Hepatocyte (in vitro differentiated cells): ENCODE measurements at regions not wholly inside any gene's neighbourhood (a gene's known extent, or its start where the extent isn't known, plus 50 kb on each side); places are given as distances from the start of the nearest gene placed in this dataset.

Source experiments
- DNase-seq: peaks from one replicate; pipeline ENCODE4 v3.0.0-alpha.2; 2016; ENCODE audit warnings: low spot score
- H2AFZ ChIP-seq: fragments of 200-600 bp; sonication (generic); 2 replicates; pipeline ENCODE4 v1.6.0; 2016; ENCODE audit warnings: antibody characterized with exemption, mild to moderate bottlenecking
- H3K27ac ChIP-seq: fragments of 200-600 bp; sonication (generic); 2 replicates; pipeline ENCODE4 v1.5.1; 2016; ENCODE audit warnings: mild to moderate bottlenecking
- H3K27me3 ChIP-seq: fragments of 200-600 bp; sonication (generic); 2 replicates; pipeline ENCODE4 v1.6.1; 2016
- H3K36me3 ChIP-seq: fragments of 200-600 bp; sonication (generic); replicated peaks from 2 replicates; pipeline ENCODE4 v1.5.1; 2016; ENCODE audit warnings: low read depth; ENCODE audit not compliant: insufficient read depth
- H3K4me1 ChIP-seq: fragments of 200-600 bp; sonication (generic); 2 replicates; pipeline ENCODE4 v1.5.1; 2016; ENCODE audit warnings: mild to moderate bottlenecking, moderate library complexity; ENCODE audit not compliant: insufficient read depth
- H3K4me2 ChIP-seq: fragments of 200-600 bp; sonication (generic); 2 replicates; pipeline ENCODE4 v1.6.0; 2016
- H3K4me3 ChIP-seq: fragments of 200-600 bp; sonication (generic); 2 replicates; pipeline ENCODE4 v1.5.1; 2016; ENCODE audit warnings: mild to moderate bottlenecking
- H3K79me2 ChIP-seq: fragments of 200-600 bp; sonication (generic); 2 replicates; pipeline ENCODE4 v1.6.0; 2017; ENCODE audit warnings: mild to moderate bottlenecking
- H3K9me2 ChIP-seq: fragments of 200-600 bp; sonication (generic); replicated peaks from 2 replicates; pipeline ENCODE4 v1.6.0; 2017; ENCODE audit warnings: mild to moderate bottlenecking; ENCODE audit not compliant: insufficient read depth
- H3K9me3 ChIP-seq: fragments of 200-600 bp; sonication (generic); 2 replicates; pipeline ENCODE4 v1.5.1; 2016; ENCODE audit warnings: low read depth, mild to moderate bottlenecking
- H4K20me1 ChIP-seq: fragments of 200-600 bp; sonication (generic); 2 replicates; pipeline ENCODE4 v1.6.0; 2016; ENCODE audit warnings: mild to moderate bottlenecking; ENCODE audit not compliant: insufficient read depth, poor library complexity, severe bottlenecking
- EZH2 ChIP-seq: fragments of 200-600 bp; sonication (generic); IDR thresholded peaks from 2 replicates; pipeline ENCODE4 v1.6.1; 2016; ENCODE audit warnings: antibody characterized with exemption, mild to moderate bottlenecking, borderline replicate concordance
- EZH2phosphoT487 ChIP-seq: fragments of 200-600 bp; sonication (generic); IDR thresholded peaks from one replicate; pipeline ENCODE4 v1.6.1; 2018; ENCODE audit warnings: antibody characterized with exemption, mild to moderate bottlenecking, low read depth, moderate library complexity; ENCODE audit not compliant: unreplicated experiment, severe bottlenecking
- WGBS: methylation state at CpG from one replicate; pipeline ENCODE4 v1.1.6; 2016; ENCODE audit warnings: low lambda C conversion rate; ENCODE audit errors: missing lambda C conversion rate; 5-methylcytosine and 5-hydroxymethylcytosine counted together
- TF ChIP-seq, protein P1 (sequence below): fragments of 200-600 bp; sonication (generic); IDR thresholded peaks from 2 replicates; pipeline ENCODE4 v1.5.1; 2016; ENCODE audit warnings: antibody characterized with exemption, mild to moderate bottlenecking; ENCODE audit not compliant: poor library complexity

DNA sequence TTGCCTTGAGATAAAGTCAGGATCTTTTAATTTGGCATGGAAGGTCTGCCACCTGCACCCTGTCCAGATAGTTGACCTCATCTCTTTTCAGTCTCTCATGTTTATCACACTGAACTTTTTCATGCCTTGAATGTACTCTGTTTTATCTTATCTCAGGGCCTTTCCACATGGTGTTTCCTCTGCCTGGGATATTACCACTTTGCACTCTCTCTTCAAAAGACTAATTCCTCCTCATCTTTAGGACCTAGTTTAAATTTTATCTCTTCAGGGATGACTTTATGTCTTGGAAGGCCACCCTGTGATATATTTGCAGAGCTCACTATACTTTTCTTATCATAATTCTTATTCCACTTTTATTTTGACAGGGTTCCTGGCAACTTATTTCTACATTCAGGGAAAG lies 150.0 kb downstream of the DNAJB9 start:
- Histone ChIP-seq H3K79me2 (no peaks in the 10 kb centered on the region), H4K20me1 (no peaks in the 10 kb centered on the region), H3K27ac (no peak overlapping the region), H3K9me3 (no peaks in the 10 kb centered on the region), H3K36me3 (no peaks in the 10 kb centered on the region), H2AFZ (no peak overlapping the region), H3K4me2 (no peak overlapping the region), H3K9me2 (no peaks in the 10 kb centered on the region), H3K27me3 (no peaks in the 10 kb centered on the region), H3K4me3 (no peak overlapping the region), H3K4me1 (no peaks in the 10 kb centered on the region)
- no peak for TF ChIP-seq EZH2
- TF ChIP-seq, protein P1, sequence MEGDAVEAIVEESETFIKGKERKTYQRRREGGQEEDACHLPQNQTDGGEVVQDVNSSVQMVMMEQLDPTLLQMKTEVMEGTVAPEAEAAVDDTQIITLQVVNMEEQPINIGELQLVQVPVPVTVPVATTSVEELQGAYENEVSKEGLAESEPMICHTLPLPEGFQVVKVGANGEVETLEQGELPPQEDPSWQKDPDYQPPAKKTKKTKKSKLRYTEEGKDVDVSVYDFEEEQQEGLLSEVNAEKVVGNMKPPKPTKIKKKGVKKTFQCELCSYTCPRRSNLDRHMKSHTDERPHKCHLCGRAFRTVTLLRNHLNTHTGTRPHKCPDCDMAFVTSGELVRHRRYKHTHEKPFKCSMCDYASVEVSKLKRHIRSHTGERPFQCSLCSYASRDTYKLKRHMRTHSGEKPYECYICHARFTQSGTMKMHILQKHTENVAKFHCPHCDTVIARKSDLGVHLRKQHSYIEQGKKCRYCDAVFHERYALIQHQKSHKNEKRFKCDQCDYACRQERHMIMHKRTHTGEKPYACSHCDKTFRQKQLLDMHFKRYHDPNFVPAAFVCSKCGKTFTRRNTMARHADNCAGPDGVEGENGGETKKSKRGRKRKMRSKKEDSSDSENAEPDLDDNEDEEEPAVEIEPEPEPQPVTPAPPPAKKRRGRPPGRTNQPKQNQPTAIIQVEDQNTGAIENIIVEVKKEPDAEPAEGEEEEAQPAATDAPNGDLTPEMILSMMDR: no peak
- TF ChIP-seq EZH2phosphoT487: no peak
- DNase-seq: no peak

DNA sequence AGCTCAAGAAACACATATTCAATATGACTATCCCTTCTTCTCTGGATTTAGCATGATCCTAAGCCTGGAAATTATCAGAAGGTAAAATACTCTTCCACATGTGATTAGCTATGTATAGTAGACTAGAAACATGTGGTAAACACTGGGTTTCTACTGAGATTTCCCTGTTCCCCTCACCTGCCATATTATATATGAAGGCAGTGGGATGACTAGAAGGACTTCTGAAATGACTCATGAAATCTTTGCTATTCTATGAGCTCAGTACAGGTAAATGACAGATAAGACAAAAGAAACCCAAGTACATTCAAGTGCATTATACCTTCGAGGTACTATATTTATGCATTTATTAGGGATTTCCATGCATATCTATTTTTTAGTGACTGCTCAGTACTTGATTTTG lies 152.9 kb downstream of the DNAJB9 start:
- Histone ChIP-seq H3K4me3 (no peak overlapping the region), H3K36me3 (no peaks in the 10 kb centered on the region), H4K20me1 (no peaks in the 10 kb centered on the region), H3K9me2 (no peaks in the 10 kb centered on the region), H3K4me2 (no peak overlapping the region), H3K27ac (no peak overlapping the region), H3K9me3 (no peaks in the 10 kb centered on the region), H3K27me3 (no peaks in the 10 kb centered on the region), H2AFZ (no peak overlapping the region), H3K4me1 (no peaks in the 10 kb centered on the region), H3K79me2 (no peaks in the 10 kb centered on the region)
- WGBS: 85% methylated on average over 1 of the region's 1 CpG
- DNase-seq: no peak
- TF ChIP-seq, protein P1: no peak
- TF ChIP-seq EZH2phosphoT487: no peak
- TF ChIP-seq EZH2: no peak

DNA sequence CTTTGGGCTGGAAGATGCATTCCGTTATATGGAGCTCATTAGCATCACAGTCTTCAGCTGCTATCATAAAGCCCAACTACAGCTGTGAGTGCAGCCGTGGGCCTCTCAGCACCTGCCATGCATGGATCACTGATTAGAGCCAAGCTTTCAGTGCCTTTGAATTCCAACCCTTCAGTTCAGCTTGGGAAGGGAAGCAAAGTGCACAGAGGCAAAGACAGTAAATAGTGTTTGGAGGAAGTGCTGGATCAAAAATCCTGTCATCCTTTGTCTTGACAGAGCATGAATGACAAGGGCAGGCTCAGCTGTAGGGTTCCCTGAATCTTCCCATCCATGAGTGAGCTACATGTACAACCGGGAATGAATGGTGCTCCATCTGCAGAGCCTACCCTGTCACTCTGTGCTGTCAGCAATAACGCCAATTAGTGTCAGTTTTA lies 153.7 kb downstream of the DNAJB9 start:
- H3K27me3 ChIP-seq: no peaks in the 10 kb centered on the region
- no peaks in the 10 kb centered on the region for H3K9me2 ChIP-seq
- TF ChIP-seq EZH2phosphoT487 (no peak), EZH2 (no peak)
- TF ChIP-seq, protein P1: no peak
- no peak for DNase-seq
- H3K36me3 ChIP-seq: no peaks in the 10 kb centered on the region
- no peaks in the 10 kb centered on the region for H4K20me1 ChIP-seq
- H3K4me3 ChIP-seq: no peak overlapping the region
- H3K4me1 ChIP-seq: no peaks in the 10 kb centered on the region
- no peak overlapping the region for H2AFZ ChIP-seq
- H3K79me2 ChIP-seq: no peaks in the 10 kb centered on the region
- no peak overlapping the region for H3K27ac ChIP-seq
- H3K4me2 ChIP-seq: no peak overlapping the region
- WGBS: 67% methylated on average over 4 of the region's 4 CpGs
- H3K9me3 ChIP-seq: no peaks in the 10 kb centered on the region
